Nephron progenitor cell (in vitro differentiated cells): ENCODE measurements at regions not wholly inside any gene's neighbourhood (a gene's known extent, or its start where the extent isn't known, plus 50 kb on each side); places are given as distances from the start of the nearest gene placed in this dataset.
"Not testable (repeated sequence)": the region's sequence is repeated elsewhere in the genome, so short reads cannot be mapped to it uniquely, and the experiment has no call there.

Source experiments
- DNase-seq: peaks from one replicate; pipeline ENCODE4 v3.0.0; 2021
- H3K27ac Mint-ChIP-seq: 2 replicates; pipeline ENCODE4 v1.8.0; 2021; ENCODE audit warnings: mild to moderate bottlenecking, moderate library complexity, mixed read lengths
- H3K27me3 Mint-ChIP-seq: 2 replicates; pipeline ENCODE4 v1.8.0; 2021; ENCODE audit warnings: mild to moderate bottlenecking, low read depth, mixed read lengths; ENCODE audit not compliant: poor library complexity
- H3K36me3 Mint-ChIP-seq: 2 replicates; pipeline ENCODE4 v1.8.0; 2021; ENCODE audit warnings: low read depth, mixed read lengths
- H3K4me1 Mint-ChIP-seq: 2 replicates; pipeline ENCODE4 v1.8.0; 2021; ENCODE audit warnings: mixed read lengths
- H3K4me3 Mint-ChIP-seq: 2 replicates; pipeline ENCODE4 v1.8.0; 2021; ENCODE audit warnings: mild to moderate bottlenecking, moderate library complexity, mixed read lengths
- H3K9me3 Mint-ChIP-seq: 2 replicates; pipeline ENCODE4 v1.8.0; 2021; ENCODE audit warnings: mild to moderate bottlenecking, moderate library complexity, mixed read lengths
- TF ChIP-seq, protein P1 (sequence below): fragments of 200-600 bp; sonication (generic); IDR thresholded peaks from 2 replicates; pipeline ENCODE4 v1.5.0; 2021; ENCODE audit warnings: antibody characterized with exemption

DNA sequence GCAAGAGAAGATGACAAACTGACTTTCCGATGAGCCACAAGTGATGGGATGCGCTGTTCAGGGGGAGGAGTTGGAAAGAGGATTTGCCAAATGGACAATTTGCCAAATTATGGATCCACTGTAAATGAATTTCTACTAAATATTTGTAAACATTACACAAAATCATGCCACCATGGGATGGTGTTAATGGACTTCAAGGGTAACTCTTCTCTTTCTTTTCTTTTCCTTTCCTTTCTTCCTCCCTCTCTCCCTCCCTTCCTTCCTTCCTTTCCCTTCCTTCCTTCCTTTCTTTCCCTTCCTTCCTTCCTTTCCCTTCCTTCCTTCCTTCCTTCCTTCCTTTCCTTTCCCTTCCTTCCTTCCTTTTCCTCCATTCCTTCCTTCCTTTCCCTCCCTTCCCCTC lies 76.0 kb upstream of the PEG3 start:
- no peak overlapping the region for H3K27ac Mint-ChIP-seq
- H3K36me3 Mint-ChIP-seq: no peaks in the 10 kb centered on the region
- peaks cover 5% of the 10 kb centered on the region for H3K27me3 Mint-ChIP-seq
- TF ChIP-seq, protein P1, sequence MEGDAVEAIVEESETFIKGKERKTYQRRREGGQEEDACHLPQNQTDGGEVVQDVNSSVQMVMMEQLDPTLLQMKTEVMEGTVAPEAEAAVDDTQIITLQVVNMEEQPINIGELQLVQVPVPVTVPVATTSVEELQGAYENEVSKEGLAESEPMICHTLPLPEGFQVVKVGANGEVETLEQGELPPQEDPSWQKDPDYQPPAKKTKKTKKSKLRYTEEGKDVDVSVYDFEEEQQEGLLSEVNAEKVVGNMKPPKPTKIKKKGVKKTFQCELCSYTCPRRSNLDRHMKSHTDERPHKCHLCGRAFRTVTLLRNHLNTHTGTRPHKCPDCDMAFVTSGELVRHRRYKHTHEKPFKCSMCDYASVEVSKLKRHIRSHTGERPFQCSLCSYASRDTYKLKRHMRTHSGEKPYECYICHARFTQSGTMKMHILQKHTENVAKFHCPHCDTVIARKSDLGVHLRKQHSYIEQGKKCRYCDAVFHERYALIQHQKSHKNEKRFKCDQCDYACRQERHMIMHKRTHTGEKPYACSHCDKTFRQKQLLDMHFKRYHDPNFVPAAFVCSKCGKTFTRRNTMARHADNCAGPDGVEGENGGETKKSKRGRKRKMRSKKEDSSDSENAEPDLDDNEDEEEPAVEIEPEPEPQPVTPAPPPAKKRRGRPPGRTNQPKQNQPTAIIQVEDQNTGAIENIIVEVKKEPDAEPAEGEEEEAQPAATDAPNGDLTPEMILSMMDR: no peak
- no peak overlapping the region for H3K4me3 Mint-ChIP-seq
- no peak for DNase-seq
- H3K4me1 Mint-ChIP-seq: no peaks in the 10 kb centered on the region
- peaks cover 88% of the 10 kb centered on the region for H3K9me3 Mint-ChIP-seq

DNA sequence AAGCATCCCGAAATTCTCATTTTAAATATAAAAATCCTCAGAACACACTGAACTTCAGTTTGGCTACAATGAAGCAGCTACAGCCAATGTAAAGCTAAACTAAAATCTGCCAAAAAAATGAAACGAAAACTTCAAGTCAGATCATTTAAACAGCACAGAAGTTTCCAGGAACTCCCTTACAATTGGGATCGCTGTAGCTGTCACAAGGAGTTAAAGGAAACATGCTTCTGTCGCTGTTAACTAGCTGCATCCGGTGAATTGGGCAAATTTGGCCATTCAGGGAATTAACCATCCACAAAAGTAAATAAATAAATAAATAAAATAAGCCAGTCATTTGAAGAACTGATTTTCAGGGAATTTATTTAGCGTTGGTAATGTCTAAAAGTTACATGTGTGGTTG lies 77.0 kb upstream of the PEG3 start:
- no peak for DNase-seq
- Mint-ChIP-seq H3K27me3 (peaks cover 5% of the 10 kb centered on the region), H3K4me1 (no peaks in the 10 kb centered on the region), H3K9me3 (peaks cover 78% of the 10 kb centered on the region), H3K27ac (no peak overlapping the region), H3K36me3 (no peaks in the 10 kb centered on the region), H3K4me3 (no peak overlapping the region)
- TF ChIP-seq, protein P1: no peak

DNA sequence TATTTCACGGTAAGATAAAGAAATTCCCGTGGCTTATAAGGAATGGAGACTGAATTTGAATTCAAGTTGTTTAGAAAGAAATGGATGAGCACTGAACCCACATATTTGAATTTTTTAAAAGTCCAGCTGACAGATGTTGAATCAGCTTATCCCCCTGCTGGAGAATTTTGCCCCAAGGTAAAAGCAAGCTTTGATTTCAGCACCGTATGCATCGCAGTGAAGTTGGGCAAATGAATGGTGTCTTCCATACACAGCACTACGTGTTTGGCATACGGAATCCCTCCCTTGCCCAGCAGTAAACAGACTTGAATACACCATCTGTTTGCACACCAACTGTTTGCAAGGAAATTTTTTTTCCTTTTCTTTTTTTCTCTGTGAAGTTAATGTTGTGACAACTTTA lies 77.5 kb upstream of the PEG3 start:
- Mint-ChIP-seq H3K27ac (no peak overlapping the region), H3K36me3 (no peaks in the 10 kb centered on the region), H3K27me3 (peaks cover 5% of the 10 kb centered on the region), H3K9me3 (peaks cover 74% of the 10 kb centered on the region), H3K4me3 (no peak overlapping the region), H3K4me1 (no peaks in the 10 kb centered on the region)
- TF ChIP-seq, protein P1: no peak
- DNase-seq: no peak

DNA sequence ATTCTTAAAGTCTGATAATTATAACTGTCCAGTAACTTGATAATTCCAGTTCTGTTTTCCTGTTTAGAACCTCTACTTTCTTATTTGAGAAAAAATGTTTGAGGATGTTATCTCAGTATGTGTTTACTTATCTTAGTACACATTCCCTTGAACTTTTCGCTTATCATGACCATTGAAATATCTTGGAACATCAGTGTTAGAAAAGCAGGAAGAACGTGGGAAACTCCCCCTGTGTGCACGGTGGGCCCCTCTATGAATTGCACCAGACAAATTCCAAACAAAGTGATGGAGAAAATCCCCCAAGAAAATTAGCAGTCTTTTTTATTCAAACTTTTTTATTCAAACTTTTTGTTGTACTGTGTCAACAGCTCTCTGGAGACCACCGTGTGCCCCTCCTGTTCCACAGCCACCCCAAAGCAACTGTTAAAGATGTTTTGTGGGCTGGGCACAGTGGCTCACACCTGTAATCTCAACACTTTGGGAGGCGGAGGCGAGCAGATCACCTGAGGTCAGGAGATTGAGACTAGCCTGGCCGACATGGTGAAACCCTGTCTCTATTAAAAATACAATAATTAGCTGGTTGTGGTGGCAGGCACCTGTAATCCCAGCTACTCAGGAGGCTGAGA lies 78.3 kb upstream of the PEG3 start:
- Mint-ChIP-seq H3K27ac (no peak overlapping the region), H3K36me3 (no peaks in the 10 kb centered on the region), H3K4me1 (no peaks in the 10 kb centered on the region), H3K9me3 (peaks cover 66% of the 10 kb centered on the region), H3K27me3 (peaks cover 5% of the 10 kb centered on the region), H3K4me3 (no peak overlapping the region)
- DNase-seq: no peak
- TF ChIP-seq, protein P1: no peak

DNA sequence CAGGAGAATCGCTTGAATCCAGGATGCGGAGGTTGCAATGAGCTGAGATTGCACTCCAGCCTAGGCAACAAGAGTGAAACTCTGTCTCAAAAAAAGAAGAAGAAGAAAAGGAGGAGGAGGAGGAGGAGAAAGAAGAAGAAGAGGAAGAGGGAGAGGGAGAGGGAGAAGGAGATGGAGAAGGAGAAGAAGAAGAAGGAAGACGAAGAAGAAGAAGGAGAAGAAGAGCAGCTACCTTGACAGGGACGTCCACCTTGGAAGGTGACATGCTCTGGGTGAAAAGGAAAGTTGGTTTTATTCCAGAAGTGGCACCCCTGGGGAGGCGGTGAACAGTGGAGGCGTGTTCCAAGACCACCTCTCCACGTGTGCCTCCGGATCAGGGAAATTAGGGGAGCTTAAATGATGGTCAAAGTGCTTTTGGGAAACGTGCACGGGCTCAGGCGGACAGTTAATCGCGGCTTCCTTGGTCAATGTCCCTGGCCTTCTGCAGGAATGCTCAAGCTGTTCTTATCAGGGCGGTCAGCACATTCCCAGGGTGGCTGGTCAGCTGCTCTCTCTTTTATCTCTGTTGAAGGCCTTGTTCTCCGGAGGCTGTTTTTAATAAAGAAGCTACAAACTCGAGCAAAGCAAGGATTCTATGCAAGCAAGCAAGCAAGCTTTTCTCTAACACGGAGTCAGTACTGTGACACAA lies 78.9 kb upstream of the PEG3 start:
- Mint-ChIP-seq H3K27ac (no peak overlapping the region), H3K4me1 (no peaks in the 10 kb centered on the region)
- TF ChIP-seq, protein P1: no peak

DNA sequence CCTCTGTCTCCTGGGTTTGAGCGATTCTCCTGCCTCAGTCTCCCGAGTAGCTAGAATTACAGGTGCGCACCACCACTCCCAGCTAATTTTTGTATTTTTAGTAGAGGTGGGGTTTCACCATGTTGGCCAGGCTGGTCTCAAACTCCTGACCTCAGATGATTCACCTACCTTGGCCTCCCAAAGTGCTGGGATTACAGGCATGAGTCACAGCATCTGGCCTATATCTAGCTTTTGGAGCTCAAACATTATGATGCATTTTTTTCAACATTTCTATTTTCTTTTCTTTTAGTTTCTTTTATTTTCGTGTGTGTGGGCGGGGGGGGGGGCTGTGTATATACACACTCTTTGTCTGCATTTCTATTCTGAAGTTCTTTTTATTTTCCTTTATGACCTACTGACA lies 85.6 kb upstream of the PEG3 start:
- not testable (repeated sequence) for H3K9me3 Mint-ChIP-seq, H3K27ac Mint-ChIP-seq, H3K36me3 Mint-ChIP-seq

More for the DNA sequence above, 78.9 kb upstream of the PEG3 start:
- peaks cover 61% of the 10 kb centered on the region for H3K9me3 Mint-ChIP-seq
- DNase-seq: no peak
- no peak overlapping the region for H3K4me3 Mint-ChIP-seq
- no peaks in the 10 kb centered on the region for H3K36me3 Mint-ChIP-seq
- peaks cover 5% of the 10 kb centered on the region for H3K27me3 Mint-ChIP-seq

More for the DNA sequence above, 85.6 kb upstream of the PEG3 start:
- not testable (repeated sequence) for H3K4me3 Mint-ChIP-seq, H3K4me1 Mint-ChIP-seq, DNase-seq, H3K27me3 Mint-ChIP-seq
